Nephron (organoid): ENCODE measurements at regions not wholly inside any gene's neighbourhood (a gene's known extent, or its start where the extent isn't known, plus 50 kb on each side); places are given as distances from the start of the nearest gene placed in this dataset.

Source experiments
- H3K27ac Mint-ChIP-seq, 3 experiments: 2 replicates each; pipeline ENCODE4 v1.8.0; 2020; ENCODE audit warnings: mixed read lengths in 3 of 3, mild to moderate bottlenecking in 2 of 3, moderate library complexity in 1 of 3
- H3K27me3 Mint-ChIP-seq: 2 replicates; pipeline ENCODE4 v1.8.0; 2021; ENCODE audit warnings: low read depth, mild to moderate bottlenecking, moderate library complexity, mixed read lengths
- H3K36me3 Mint-ChIP-seq: 2 replicates; pipeline ENCODE4 v1.8.0; 2020; ENCODE audit warnings: low read depth, mixed read lengths
- H3K4me1 Mint-ChIP-seq: 2 replicates; pipeline ENCODE4 v1.8.0; 2020; ENCODE audit warnings: mixed read lengths
- H3K4me3 Mint-ChIP-seq, 3 experiments: 2 replicates each; pipeline ENCODE4 v1.8.0; 2020; ENCODE audit warnings: mild to moderate bottlenecking in 3 of 3, mixed read lengths in 3 of 3, moderate library complexity in 2 of 3
- H3K9me3 Mint-ChIP-seq: 2 replicates; pipeline ENCODE4 v1.8.0; 2020; ENCODE audit warnings: mixed read lengths
- TF ChIP-seq, protein P1 (sequence below), 3 experiments: fragments of 200-600 bp; sonication (generic); IDR thresholded peaks; one replicate each; pipeline ENCODE4 v1.5.0; 2021; ENCODE audit warnings: antibody characterized with exemption in 3 of 3; ENCODE audit not compliant: unreplicated experiment in 3 of 3

DNA sequence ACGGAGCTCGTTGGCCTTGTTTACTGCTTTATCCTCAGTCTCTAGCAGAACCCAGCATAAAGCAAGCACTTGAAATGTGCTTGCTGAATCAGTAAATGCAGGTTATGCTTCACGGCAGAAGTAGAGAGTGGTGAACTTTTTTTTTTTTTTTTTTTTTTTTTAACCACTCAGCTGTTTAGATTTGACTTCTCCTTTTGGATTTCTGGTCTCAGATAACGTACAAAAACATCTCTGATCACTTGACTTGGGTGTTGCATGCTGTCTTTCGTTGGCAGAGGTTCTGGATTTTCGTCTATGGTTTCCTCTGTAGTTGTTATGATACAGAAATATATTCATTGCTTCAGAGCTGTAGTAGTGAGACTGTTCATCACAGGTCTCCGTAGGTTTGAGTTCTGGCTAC is 242.5 kb upstream of the HABP2 start:
- Mint-ChIP-seq H3K9me3 (peaks cover 3% of the 10 kb centered on the region), H3K4me1 (peaks cover 5% of the 10 kb centered on the region), H3K36me3 (no peaks in the 10 kb centered on the region), H3K27ac (no peak overlapping the region), H3K4me3 (no peak overlapping the region), H3K27me3 (peaks cover 4% of the 10 kb centered on the region)
- TF ChIP-seq, protein P1, sequence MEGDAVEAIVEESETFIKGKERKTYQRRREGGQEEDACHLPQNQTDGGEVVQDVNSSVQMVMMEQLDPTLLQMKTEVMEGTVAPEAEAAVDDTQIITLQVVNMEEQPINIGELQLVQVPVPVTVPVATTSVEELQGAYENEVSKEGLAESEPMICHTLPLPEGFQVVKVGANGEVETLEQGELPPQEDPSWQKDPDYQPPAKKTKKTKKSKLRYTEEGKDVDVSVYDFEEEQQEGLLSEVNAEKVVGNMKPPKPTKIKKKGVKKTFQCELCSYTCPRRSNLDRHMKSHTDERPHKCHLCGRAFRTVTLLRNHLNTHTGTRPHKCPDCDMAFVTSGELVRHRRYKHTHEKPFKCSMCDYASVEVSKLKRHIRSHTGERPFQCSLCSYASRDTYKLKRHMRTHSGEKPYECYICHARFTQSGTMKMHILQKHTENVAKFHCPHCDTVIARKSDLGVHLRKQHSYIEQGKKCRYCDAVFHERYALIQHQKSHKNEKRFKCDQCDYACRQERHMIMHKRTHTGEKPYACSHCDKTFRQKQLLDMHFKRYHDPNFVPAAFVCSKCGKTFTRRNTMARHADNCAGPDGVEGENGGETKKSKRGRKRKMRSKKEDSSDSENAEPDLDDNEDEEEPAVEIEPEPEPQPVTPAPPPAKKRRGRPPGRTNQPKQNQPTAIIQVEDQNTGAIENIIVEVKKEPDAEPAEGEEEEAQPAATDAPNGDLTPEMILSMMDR (IDR thresholded peaks at IDR 0.05; ENCODE audit: unreplicated experiment in 3 of 3) = no peak

DNA sequence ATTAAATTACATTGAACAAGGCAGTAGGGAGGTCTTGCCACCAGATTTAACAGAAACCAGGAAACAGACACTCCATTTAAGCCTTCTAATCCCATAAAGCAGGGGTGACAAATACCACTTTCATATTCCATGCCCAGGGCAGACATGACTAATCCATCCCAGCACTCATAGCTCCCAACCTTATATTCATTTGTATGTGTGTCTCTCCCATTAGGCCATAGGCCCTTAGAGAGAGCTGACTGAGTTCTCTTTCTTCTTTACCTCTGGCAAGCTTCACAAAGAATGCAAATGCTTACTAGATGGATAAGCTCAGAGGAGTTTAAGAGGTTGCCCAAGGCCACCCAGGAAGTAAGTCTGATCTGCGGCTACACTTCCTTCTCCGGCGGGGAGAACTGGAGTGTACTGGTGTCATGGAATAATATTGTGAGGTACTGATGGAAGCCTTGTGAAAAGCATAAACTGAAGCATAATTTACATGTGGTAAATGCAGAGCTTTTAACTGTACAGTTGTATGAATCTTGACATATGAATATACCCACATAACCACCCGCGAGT is 239.7 kb upstream of the HABP2 start:
- H3K27me3 Mint-ChIP-seq = peaks cover 8% of the 10 kb centered on the region
- peaks cover 3% of the 10 kb centered on the region for H3K9me3 Mint-ChIP-seq
- no peak overlapping the region for H3K4me3 Mint-ChIP-seq
- H3K27ac Mint-ChIP-seq = no peak overlapping the region
- H3K4me1 Mint-ChIP-seq = no peaks in the 10 kb centered on the region
- TF ChIP-seq, protein P1 (IDR thresholded peaks at IDR 0.05; ENCODE audit: unreplicated experiment in 3 of 3) = no peak
- H3K36me3 Mint-ChIP-seq = no peaks in the 10 kb centered on the region

DNA sequence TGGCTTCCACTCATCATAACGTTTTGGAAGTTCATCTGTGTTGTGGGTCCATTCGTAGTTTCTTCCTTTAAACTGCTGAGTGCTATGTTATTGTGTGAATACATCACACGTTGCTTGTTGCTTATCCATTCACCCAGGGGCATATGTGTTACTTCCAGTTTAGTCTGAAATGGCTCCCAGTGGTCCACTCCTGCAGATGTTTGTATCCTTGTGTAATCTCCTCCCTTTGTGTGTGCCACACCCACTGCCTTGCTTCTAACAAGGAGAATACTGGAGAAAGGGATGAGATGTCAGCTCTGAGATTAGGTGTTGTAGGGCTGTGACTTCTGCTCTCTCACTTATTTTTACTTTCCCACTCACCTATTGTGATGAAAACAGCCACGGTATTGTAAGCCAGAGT is 239.1 kb upstream of the HABP2 start:
- Mint-ChIP-seq H3K27ac (no peak overlapping the region), H3K4me1 (no peaks in the 10 kb centered on the region), H3K36me3 (no peaks in the 10 kb centered on the region), H3K4me3 (no peak overlapping the region), H3K9me3 (peaks cover 3% of the 10 kb centered on the region), H3K27me3 (peaks cover 8% of the 10 kb centered on the region)
- TF ChIP-seq, protein P1 (IDR thresholded peaks at IDR 0.05; ENCODE audit: unreplicated experiment in 3 of 3) = no peak

DNA sequence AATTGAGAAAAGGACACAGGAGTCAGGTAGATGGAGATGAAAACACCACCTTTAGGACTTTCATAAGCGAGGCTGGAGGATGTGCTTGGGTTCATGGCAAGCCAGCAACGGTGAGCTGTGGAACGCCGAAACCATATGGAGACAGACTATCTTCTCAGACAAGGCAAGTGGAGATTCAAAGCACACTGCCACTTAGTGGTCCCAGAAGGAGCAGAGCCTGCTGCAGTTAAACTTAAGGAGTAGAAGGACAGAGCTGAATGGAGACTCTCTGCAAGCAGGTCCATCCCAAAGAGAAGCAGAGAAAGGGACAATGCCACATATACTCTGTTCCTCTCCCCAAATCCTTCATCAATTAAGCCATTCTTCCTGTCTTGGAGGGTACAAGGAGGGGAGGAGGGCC is 236.3 kb upstream of the HABP2 start:
- TF ChIP-seq, protein P1 (IDR thresholded peaks at IDR 0.05; ENCODE audit: unreplicated experiment in 3 of 3) = no peak
- peaks cover 3% of the 10 kb centered on the region for H3K9me3 Mint-ChIP-seq
- H3K27me3 Mint-ChIP-seq = peaks cover 4% of the 10 kb centered on the region
- no peak overlapping the region for H3K4me3 Mint-ChIP-seq
- H3K4me1 Mint-ChIP-seq = no peaks in the 10 kb centered on the region
- H3K27ac Mint-ChIP-seq = no peak overlapping the region
- no peaks in the 10 kb centered on the region for H3K36me3 Mint-ChIP-seq

DNA sequence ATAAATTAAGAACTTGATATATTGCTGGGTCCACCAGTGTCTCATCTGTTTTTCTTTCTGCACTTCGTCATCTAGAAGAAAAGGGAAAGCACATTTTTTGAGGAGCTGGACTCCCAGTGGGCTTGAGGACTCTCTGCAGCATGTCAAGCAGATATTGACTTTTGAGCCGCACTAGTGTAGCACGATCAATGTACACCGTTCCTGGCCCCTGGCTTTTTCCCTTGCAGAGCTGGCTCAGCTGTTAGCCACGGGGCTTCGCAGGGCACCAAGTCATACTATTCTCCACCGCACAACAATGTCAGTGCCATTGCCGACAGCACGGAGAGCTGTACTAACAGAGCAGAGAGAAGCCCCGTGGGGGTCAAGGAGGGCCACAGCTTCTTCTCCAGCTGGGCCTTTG is 235.4 kb upstream of the HABP2 start:
- peaks cover 4% of the 10 kb centered on the region for H3K27me3 Mint-ChIP-seq
- TF ChIP-seq, protein P1 (IDR thresholded peaks at IDR 0.05; ENCODE audit: unreplicated experiment in 3 of 3) = no peak
- H3K36me3 Mint-ChIP-seq = no peaks in the 10 kb centered on the region
- no peaks in the 10 kb centered on the region for H3K4me1 Mint-ChIP-seq
- H3K27ac Mint-ChIP-seq = no peak overlapping the region
- peaks cover 3% of the 10 kb centered on the region for H3K9me3 Mint-ChIP-seq
- no peak overlapping the region for H3K4me3 Mint-ChIP-seq

DNA sequence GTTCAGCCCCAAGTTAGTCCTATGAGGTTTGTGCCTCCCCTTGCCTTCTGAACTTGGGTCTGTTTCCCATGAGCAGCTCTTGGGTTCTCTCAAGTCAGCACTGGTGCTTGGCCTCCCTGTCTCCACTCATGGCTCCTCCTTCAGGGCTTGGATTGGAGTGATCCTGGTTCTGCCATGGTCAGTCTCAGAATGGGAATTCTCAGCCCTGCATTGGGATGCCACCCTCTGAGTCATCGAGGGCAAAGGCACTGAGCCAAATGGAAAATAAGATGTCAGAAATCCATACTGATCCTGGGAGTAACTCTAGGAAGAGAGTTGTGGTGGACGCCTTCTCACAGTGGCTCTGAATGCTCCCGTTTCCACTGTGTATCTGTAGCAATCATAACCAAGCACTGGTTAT is 233.4 kb upstream of the HABP2 start:
- peaks cover 4% of the 10 kb centered on the region for H3K27me3 Mint-ChIP-seq
- no peaks in the 10 kb centered on the region for H3K4me1 Mint-ChIP-seq
- no peaks in the 10 kb centered on the region for H3K9me3 Mint-ChIP-seq
- no peaks in the 10 kb centered on the region for H3K36me3 Mint-ChIP-seq
- H3K4me3 Mint-ChIP-seq = no peak overlapping the region
- TF ChIP-seq, protein P1 (IDR thresholded peaks at IDR 0.05; ENCODE audit: unreplicated experiment in 3 of 3) = no peak
- no peak overlapping the region for H3K27ac Mint-ChIP-seq
